ENCODE measurements at regions not wholly inside any gene's neighbourhood (a gene's known extent, or its start where the extent isn't known, plus 50 kb on each side); places are given as distances from the start of the nearest gene placed in this dataset.

DNA sequence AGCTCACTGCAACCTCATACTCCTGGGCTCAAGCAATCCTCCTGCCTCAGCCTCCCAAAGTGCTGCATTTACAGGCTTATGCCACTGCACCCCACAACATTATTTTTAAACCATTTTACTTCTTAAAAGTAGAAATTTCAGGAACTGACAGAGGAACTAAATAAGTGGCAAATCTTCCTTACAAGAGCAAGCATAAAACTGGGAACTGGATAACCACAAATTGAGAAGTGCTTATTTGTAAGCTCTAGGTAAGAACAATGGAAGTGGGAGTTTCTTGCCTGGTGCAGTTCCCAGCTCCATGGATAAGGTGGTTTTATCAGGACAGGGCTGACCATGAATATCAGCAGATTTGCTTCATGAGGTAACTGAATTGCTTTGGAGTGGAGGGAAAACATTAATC lies 655.2 kb downstream of the DIPK2A start:
- H3K9ac ChIP-seq (ENCODE audit: low read depth in 1 of 3, low read length in 3 of 3): no peak overlapping the region
- H3K4me1 ChIP-seq (ENCODE audit: control insufficient read depth in 3 of 3, insufficient read depth in 3 of 3, low read length in 3 of 3): no peaks in the 10 kb centered on the region
- no peak overlapping the region for H3K27ac ChIP-seq (ENCODE audit: low read depth, low read length)
- no peaks in the 10 kb centered on the region for H3K27me3 ChIP-seq (ENCODE audit: control insufficient read depth in 3 of 3, insufficient read depth in 3 of 3, low read length in 3 of 3)
- no peaks in the 10 kb centered on the region for H3K36me3 ChIP-seq (ENCODE audit: control insufficient read depth in 3 of 3, insufficient read depth in 3 of 3, low read length in 3 of 3)
- no peak overlapping the region for H3K4me3 ChIP-seq (ENCODE audit: low read length in 3 of 3)
- no peaks in the 10 kb centered on the region for H3K9me3 ChIP-seq (ENCODE audit: control insufficient read depth in 3 of 3, low read length in 3 of 3)

DNA sequence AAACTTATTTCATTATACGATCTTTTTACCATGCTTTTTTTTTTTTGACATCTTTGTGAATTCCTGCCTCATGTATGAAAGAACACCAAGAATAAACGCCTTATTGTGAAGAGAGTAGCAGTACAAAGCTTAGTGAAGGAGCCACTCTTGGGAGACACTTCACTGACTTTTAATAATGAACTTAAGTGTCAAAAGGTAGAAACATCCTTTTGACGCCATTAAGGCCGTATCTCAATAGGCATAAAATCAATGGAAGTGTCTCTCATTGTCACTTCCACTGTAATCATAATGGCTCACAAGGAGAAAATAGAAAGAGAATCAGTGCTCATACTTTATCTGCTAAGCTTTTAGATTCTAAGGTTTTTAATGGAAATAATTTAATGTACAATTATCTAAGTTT lies 657.8 kb downstream of the DIPK2A start:
- no peak overlapping the region for H3K4me3 ChIP-seq (ENCODE audit: low read length in 3 of 3)
- no peaks in the 10 kb centered on the region for H3K36me3 ChIP-seq (ENCODE audit: control insufficient read depth in 3 of 3, insufficient read depth in 3 of 3, low read length in 3 of 3)
- no peaks in the 10 kb centered on the region for H3K9me3 ChIP-seq (ENCODE audit: control insufficient read depth in 3 of 3, low read length in 3 of 3)
- no peak overlapping the region for H3K9ac ChIP-seq (ENCODE audit: low read depth in 1 of 3, low read length in 3 of 3)
- H3K4me1 ChIP-seq (ENCODE audit: control insufficient read depth in 3 of 3, insufficient read depth in 3 of 3, low read length in 3 of 3): no peaks in the 10 kb centered on the region
- no peak overlapping the region for H3K27ac ChIP-seq (ENCODE audit: low read depth, low read length)
- no peaks in the 10 kb centered on the region for H3K27me3 ChIP-seq (ENCODE audit: control insufficient read depth in 3 of 3, insufficient read depth in 3 of 3, low read length in 3 of 3)

DNA sequence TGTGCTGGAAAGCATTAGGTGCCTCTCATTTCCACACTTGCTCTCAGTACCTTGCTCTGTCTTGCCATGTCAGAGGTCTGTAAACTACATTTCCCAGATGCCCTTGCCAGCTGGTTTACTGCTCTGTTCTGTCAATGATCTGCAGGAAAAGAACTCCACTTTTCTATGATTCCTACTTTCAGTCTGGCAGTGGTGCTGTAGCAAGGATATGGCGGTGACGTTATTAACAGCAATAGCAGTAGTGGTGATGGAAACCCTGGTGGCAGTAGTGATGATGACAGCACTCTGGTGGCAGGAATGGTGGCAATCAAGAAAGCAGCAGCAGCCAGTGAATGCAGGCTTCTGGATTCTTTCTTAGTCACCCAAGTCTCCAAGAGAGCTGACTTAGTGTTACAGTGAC lies 665.2 kb downstream of the DIPK2A start:
- H3K4me1 ChIP-seq (ENCODE audit: control insufficient read depth in 3 of 3, insufficient read depth in 3 of 3, low read length in 3 of 3): no peaks in the 10 kb centered on the region
- H3K36me3 ChIP-seq (ENCODE audit: control insufficient read depth in 3 of 3, insufficient read depth in 3 of 3, low read length in 3 of 3): no peaks in the 10 kb centered on the region
- no peaks in the 10 kb centered on the region for H3K27me3 ChIP-seq (ENCODE audit: control insufficient read depth in 3 of 3, insufficient read depth in 3 of 3, low read length in 3 of 3)

DNA sequence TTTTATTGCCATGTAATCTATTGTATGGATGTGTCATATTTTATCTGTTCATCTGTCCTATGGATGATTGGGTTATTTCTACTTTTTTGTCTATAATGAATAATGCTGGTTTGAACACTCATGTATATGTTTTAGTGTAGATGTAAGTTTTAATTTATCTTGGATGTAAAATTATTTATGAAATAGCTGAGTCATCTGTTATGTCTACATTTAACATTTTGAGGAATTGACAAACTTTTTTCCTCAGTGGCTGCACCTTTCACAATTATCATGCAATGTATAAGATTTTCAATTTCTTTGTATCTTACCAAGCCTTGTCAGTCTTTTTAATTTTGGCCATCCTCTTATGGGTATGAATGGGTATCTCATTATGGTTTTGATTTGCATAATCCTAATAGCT lies 666.4 kb downstream of the DIPK2A start:
- no peaks in the 10 kb centered on the region for H3K36me3 ChIP-seq (ENCODE audit: control insufficient read depth in 3 of 3, insufficient read depth in 3 of 3, low read length in 3 of 3)
- H3K27me3 ChIP-seq (ENCODE audit: control insufficient read depth in 3 of 3, insufficient read depth in 3 of 3, low read length in 3 of 3): no peaks in the 10 kb centered on the region
- no peaks in the 10 kb centered on the region for H3K4me1 ChIP-seq (ENCODE audit: control insufficient read depth in 3 of 3, insufficient read depth in 3 of 3, low read length in 3 of 3)
- H3K4me3 ChIP-seq (ENCODE audit: low read length in 3 of 3): no peak overlapping the region
- no peaks in the 10 kb centered on the region for H3K9me3 ChIP-seq (ENCODE audit: control insufficient read depth in 3 of 3, low read length in 3 of 3)
- no peak overlapping the region for H3K9ac ChIP-seq (ENCODE audit: low read depth in 1 of 3, low read length in 3 of 3)
- H3K27ac ChIP-seq (ENCODE audit: low read depth, low read length): no peak overlapping the region

More for the DNA sequence above, 665.2 kb downstream of the DIPK2A start:
- no peak overlapping the region for H3K4me3 ChIP-seq (ENCODE audit: low read length in 3 of 3)
- no peak overlapping the region for H3K9ac ChIP-seq (ENCODE audit: low read depth in 1 of 3, low read length in 3 of 3)
- no peak overlapping the region for H3K27ac ChIP-seq (ENCODE audit: low read depth, low read length)
- no peaks in the 10 kb centered on the region for H3K9me3 ChIP-seq (ENCODE audit: control insufficient read depth in 3 of 3, low read length in 3 of 3)

DNA sequence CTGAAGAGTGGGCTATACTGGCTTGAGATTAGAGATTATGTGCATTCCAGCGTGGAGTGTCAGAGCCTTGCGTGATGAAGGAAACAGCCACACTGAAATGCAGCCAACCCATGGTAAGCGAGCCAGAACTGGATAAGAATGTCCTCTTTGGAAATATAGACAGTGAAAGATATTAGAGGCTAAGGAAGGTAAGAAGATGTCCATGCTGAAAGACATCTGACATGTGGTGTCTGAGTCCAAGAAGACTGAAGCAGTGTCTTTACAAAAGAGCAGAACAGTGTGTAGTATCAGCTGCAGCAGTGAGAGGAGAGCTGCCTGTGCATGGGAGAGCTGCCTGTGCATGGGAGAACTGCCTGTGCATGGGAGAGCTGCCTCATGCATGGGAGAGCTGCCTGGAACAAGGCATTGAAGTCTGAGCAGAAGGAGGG lies 672.2 kb downstream of the DIPK2A start:
- no peaks in the 10 kb centered on the region for H3K36me3 ChIP-seq (ENCODE audit: control insufficient read depth in 3 of 3, insufficient read depth in 3 of 3, low read length in 3 of 3)
- H3K4me3 ChIP-seq (ENCODE audit: low read length in 3 of 3): no peak overlapping the region
- H3K9ac ChIP-seq (ENCODE audit: low read depth in 1 of 3, low read length in 3 of 3): no peak overlapping the region
- H3K27ac ChIP-seq (ENCODE audit: low read depth, low read length): no peak overlapping the region
- H3K9me3 ChIP-seq (ENCODE audit: control insufficient read depth in 3 of 3, low read length in 3 of 3): no peaks in the 10 kb centered on the region
- no peaks in the 10 kb centered on the region for H3K27me3 ChIP-seq (ENCODE audit: control insufficient read depth in 3 of 3, insufficient read depth in 3 of 3, low read length in 3 of 3)
- H3K4me1 ChIP-seq (ENCODE audit: control insufficient read depth in 3 of 3, insufficient read depth in 3 of 3, low read length in 3 of 3): no peaks in the 10 kb centered on the region

DNA sequence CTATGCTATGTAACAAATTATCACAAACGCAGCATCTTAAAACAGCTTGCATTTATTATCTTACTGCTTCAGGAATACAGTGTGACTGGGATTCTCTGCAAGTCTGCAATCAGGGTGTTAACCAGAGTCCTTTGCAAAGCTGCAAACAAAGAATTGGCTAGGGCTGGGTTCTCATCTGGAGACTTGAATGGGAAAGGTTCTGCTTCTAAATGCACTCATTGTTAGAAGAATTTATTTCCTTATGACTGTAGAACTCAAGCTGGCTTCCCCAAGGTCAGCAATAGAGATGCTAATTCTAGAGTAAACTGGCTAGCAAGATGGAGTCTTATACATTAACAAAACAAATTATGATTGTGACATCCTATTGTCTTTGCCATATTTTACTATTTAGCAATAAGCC lies 673.7 kb downstream of the DIPK2A start:
- Histone ChIP-seq H3K27ac (ENCODE audit: low read depth, low read length) (no peak overlapping the region), H3K27me3 (ENCODE audit: control insufficient read depth in 3 of 3, insufficient read depth in 3 of 3, low read length in 3 of 3) (no peaks in the 10 kb centered on the region), H3K4me3 (ENCODE audit: low read length in 3 of 3) (no peak overlapping the region), H3K4me1 (ENCODE audit: control insufficient read depth in 3 of 3, insufficient read depth in 3 of 3, low read length in 3 of 3) (no peaks in the 10 kb centered on the region), H3K36me3 (ENCODE audit: control insufficient read depth in 3 of 3, insufficient read depth in 3 of 3, low read length in 3 of 3) (no peaks in the 10 kb centered on the region), H3K9me3 (ENCODE audit: control insufficient read depth in 3 of 3, low read length in 3 of 3) (no peaks in the 10 kb centered on the region), H3K9ac (ENCODE audit: low read depth in 1 of 3, low read length in 3 of 3) (no peak overlapping the region)

DNA sequence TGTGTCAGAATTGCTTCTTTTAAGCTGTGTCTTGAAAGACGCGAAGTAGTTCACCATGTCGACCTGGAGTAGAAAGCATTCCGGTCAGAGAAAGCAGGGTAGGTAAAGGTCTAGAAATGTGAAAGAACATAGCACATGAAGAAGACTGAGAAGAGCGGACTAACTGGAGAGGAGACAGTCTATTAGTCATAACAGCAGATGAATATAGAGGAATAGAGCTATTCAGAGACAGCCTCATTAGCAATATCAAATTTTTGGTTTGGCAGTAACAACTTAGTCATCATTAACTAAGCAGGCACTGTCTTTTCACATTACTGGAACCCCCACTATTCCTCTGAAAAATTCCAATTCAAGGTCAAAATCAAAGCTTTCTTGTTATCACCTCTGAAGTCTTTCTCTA lies 678.8 kb downstream of the DIPK2A start:
- Histone ChIP-seq H3K36me3 (ENCODE audit: control insufficient read depth in 3 of 3, insufficient read depth in 3 of 3, low read length in 3 of 3) (no peaks in the 10 kb centered on the region), H3K4me3 (ENCODE audit: low read length in 3 of 3) (no peak overlapping the region), H3K9ac (ENCODE audit: low read depth in 1 of 3, low read length in 3 of 3) (no peak overlapping the region), H3K27ac (ENCODE audit: low read depth, low read length) (no peak overlapping the region), H3K27me3 (ENCODE audit: control insufficient read depth in 3 of 3, insufficient read depth in 3 of 3, low read length in 3 of 3) (no peaks in the 10 kb centered on the region), H3K4me1 (ENCODE audit: control insufficient read depth in 3 of 3, insufficient read depth in 3 of 3, low read length in 3 of 3) (no peaks in the 10 kb centered on the region), H3K9me3 (ENCODE audit: control insufficient read depth in 3 of 3, low read length in 3 of 3) (no peaks in the 10 kb centered on the region)

DNA sequence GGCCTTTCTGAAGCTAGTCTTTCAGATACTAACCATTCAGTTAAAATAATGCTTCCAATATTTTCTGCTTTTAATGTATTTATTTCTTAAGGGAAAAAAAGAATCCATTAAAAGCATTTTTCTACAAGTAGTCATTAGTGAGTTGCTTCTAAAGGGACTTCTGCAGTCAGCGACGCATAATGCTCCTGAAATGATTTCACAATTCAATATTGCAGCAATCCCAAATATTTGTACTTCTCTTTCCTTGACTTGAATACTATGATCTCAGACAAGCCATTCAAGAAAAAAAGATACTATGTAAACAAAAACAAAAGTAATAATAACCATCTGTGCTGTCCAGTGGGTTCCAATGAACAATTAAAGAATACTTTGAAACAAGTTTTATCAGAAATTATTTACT lies 681.0 kb downstream of the DIPK2A start:
- H3K4me3 ChIP-seq (ENCODE audit: low read length in 3 of 3): no peak overlapping the region
- H3K27ac ChIP-seq (ENCODE audit: low read depth, low read length): no peak overlapping the region
- H3K9ac ChIP-seq (ENCODE audit: low read depth in 1 of 3, low read length in 3 of 3): no peak overlapping the region
- no peaks in the 10 kb centered on the region for H3K4me1 ChIP-seq (ENCODE audit: control insufficient read depth in 3 of 3, insufficient read depth in 3 of 3, low read length in 3 of 3)
- H3K9me3 ChIP-seq (ENCODE audit: control insufficient read depth in 3 of 3, low read length in 3 of 3): no peaks in the 10 kb centered on the region
- no peaks in the 10 kb centered on the region for H3K27me3 ChIP-seq (ENCODE audit: control insufficient read depth in 3 of 3, insufficient read depth in 3 of 3, low read length in 3 of 3)
- H3K36me3 ChIP-seq (ENCODE audit: control insufficient read depth in 3 of 3, insufficient read depth in 3 of 3, low read length in 3 of 3): no peaks in the 10 kb centered on the region

DNA sequence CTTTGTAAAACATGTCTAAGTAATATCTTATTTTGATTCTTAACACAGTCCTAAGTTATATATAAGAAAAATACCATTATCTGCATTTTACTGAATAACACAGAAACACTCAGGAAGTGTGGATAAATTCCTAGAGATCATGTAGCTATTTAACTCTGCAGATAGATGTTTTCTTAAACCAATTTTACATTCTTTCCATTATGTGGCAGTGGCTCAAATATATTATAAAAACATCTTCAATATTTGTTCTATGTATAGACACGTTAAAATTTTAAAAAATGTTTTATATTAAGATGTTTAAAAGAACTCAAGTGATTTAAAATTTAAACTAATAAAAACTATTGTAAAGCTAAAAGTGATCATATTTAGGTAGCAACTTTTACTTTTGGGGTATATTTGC lies 683.8 kb downstream of the DIPK2A start:
- Histone ChIP-seq H3K4me3 (ENCODE audit: low read length in 3 of 3) (no peak overlapping the region), H3K36me3 (ENCODE audit: control insufficient read depth in 3 of 3, insufficient read depth in 3 of 3, low read length in 3 of 3) (no peaks in the 10 kb centered on the region)

DNA sequence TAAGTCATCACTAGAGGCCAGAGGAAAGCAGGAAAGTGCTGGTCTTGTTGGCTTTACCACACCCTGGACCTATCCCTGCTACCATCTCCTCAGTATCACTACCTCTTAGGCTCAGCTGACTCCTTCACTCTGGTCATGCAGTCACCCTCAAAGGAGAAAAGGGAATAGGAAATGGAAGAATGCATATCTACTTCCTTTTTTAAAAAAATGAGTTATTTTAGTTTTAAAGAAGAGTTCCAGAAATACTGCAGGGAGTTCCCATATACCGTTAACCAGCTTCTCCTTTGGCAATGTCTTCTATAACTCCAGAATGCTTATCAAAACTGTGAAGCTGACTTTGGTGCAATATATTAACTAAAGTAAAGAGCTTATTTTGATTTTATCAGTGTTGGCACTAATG lies 688.6 kb downstream of the DIPK2A start:
- H3K9me3 ChIP-seq (ENCODE audit: control insufficient read depth in 3 of 3, low read length in 3 of 3): no peaks in the 10 kb centered on the region
- H3K4me3 ChIP-seq (ENCODE audit: low read length in 3 of 3): no peak overlapping the region
- H3K4me1 ChIP-seq (ENCODE audit: control insufficient read depth in 3 of 3, insufficient read depth in 3 of 3, low read length in 3 of 3): no peaks in the 10 kb centered on the region
- no peaks in the 10 kb centered on the region for H3K27me3 ChIP-seq (ENCODE audit: control insufficient read depth in 3 of 3, insufficient read depth in 3 of 3, low read length in 3 of 3)
- H3K27ac ChIP-seq (ENCODE audit: low read depth, low read length): no peak overlapping the region
- no peak overlapping the region for H3K9ac ChIP-seq (ENCODE audit: low read depth in 1 of 3, low read length in 3 of 3)
- no peaks in the 10 kb centered on the region for H3K36me3 ChIP-seq (ENCODE audit: control insufficient read depth in 3 of 3, insufficient read depth in 3 of 3, low read length in 3 of 3)

More for the DNA sequence above, 683.8 kb downstream of the DIPK2A start:
- no peak overlapping the region for H3K9ac ChIP-seq (ENCODE audit: low read depth in 1 of 3, low read length in 3 of 3)
- no peaks in the 10 kb centered on the region for H3K4me1 ChIP-seq (ENCODE audit: control insufficient read depth in 3 of 3, insufficient read depth in 3 of 3, low read length in 3 of 3)
- no peaks in the 10 kb centered on the region for H3K27me3 ChIP-seq (ENCODE audit: control insufficient read depth in 3 of 3, insufficient read depth in 3 of 3, low read length in 3 of 3)
- H3K27ac ChIP-seq (ENCODE audit: low read depth, low read length): no peak overlapping the region
- H3K9me3 ChIP-seq (ENCODE audit: control insufficient read depth in 3 of 3, low read length in 3 of 3): no peaks in the 10 kb centered on the region

DNA sequence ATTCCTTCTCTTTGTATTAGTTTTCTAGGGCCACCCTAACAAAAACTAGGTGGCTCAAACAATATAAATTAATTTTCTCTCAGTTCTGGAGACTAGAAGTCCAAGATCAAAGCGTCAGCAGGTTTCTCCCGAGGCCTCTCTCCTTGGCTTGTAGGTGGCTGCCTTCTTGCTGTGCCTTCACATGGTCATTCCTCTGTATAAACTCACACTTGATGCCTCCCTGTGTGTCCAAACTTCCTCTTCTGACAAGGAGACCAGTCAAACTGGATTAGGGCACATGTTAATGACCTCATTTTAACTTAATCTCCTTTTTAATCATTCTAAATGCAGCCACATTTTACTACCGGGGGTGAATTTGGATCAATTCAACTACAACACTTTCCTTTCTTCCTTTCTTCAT lies 691.1 kb downstream of the DIPK2A start:
- H3K36me3 ChIP-seq (ENCODE audit: control insufficient read depth in 3 of 3, insufficient read depth in 3 of 3, low read length in 3 of 3): no peaks in the 10 kb centered on the region
- H3K27ac ChIP-seq (ENCODE audit: low read depth, low read length): no peak overlapping the region
- H3K4me3 ChIP-seq (ENCODE audit: low read length in 3 of 3): no peak overlapping the region
- no peak overlapping the region for H3K9ac ChIP-seq (ENCODE audit: low read depth in 1 of 3, low read length in 3 of 3)
- no peaks in the 10 kb centered on the region for H3K27me3 ChIP-seq (ENCODE audit: control insufficient read depth in 3 of 3, insufficient read depth in 3 of 3, low read length in 3 of 3)
- no peaks in the 10 kb centered on the region for H3K9me3 ChIP-seq (ENCODE audit: control insufficient read depth in 3 of 3, low read length in 3 of 3)
- H3K4me1 ChIP-seq (ENCODE audit: control insufficient read depth in 3 of 3, insufficient read depth in 3 of 3, low read length in 3 of 3): no peaks in the 10 kb centered on the region
